GM21717 (cell line): ENCODE measurements at regions not wholly inside any gene's neighbourhood (a gene's known extent, or its start where the extent isn't known, plus 50 kb on each side); places are given as distances from the start of the nearest gene placed in this dataset.

ENCODE experiments used
- ATAC-seq: cut with Tn5 transposase; IDR thresholded peaks from one replicate; pipeline ENCODE4 v1.9.1; 2021; ENCODE audit warnings: mild to moderate bottlenecking, moderate library complexity; ENCODE audit not compliant: unreplicated experiment

DNA sequence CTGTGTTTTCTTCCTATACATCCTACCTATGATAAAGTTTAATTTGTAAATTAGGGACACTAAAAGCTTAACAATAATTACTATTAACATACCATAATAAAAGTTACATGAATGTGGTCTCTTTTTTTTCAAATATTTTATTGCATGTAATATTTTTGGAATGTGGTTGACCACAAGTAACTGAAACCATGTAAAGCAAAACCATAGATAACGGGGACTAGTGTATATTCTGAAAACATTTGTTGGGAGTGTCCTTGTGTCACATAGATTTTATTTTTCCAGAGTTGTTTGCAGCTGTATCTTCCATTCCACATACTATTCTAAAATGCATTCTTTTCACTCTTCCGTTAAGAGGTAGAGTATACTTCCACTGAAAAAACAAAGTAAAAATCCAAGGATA, 200.4 kb downstream of the KIF18A start:
- no peak for ATAC-seq

DNA sequence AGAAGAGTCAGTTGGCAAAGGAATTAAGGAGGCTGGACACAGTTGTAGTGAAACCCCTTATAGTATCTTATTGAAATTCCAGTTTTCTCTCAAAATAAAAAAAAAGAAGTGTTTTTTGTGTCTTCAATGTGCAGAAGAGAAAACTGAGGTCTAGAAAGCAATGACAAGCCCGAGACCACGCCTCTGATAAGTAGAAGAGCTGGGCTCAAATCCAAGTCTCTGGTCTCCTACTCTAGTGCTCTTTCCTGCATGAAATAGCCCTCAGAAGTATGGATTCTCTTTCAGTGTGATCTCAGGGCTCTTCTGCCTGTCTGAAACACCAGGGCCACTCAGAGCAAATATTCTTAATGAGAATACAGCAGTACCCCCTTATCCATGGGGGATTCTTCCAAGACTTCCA, 200.9 kb downstream of the KIF18A start:
- no peak for ATAC-seq

DNA sequence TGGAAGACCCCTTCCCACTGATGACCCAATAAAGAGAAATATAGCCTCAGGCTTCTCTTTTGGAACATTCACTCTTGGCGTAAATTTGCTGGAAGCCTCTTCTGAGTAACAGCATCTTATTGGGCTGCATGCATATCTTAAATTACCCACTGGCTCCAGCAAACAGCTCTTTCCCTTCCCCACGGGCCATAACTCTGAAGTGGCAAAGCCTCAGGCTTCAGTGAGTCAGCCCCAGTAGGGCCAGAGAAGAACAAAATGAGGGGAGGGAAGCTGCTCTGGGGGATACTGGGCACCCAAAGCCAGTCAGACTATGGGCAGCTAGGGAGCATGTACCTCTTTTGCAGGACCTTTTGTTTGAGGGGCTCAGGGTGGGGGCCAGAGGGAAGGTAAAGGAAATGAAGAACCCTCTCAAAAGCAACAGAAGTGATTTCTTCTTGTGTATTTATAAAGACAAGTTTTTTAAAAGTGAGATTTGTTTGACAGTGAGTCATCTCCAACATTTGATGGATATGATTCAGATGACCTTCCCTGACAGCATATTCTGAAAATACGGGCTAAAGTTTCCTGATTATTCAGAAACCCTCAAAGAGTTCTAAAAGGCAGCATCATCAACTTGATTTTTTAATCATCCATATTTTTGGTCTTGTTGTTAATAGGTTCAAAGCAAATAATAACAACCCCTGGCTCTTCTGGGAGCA, 203.4 kb downstream of the KIF18A start:
- no peak for ATAC-seq

DNA sequence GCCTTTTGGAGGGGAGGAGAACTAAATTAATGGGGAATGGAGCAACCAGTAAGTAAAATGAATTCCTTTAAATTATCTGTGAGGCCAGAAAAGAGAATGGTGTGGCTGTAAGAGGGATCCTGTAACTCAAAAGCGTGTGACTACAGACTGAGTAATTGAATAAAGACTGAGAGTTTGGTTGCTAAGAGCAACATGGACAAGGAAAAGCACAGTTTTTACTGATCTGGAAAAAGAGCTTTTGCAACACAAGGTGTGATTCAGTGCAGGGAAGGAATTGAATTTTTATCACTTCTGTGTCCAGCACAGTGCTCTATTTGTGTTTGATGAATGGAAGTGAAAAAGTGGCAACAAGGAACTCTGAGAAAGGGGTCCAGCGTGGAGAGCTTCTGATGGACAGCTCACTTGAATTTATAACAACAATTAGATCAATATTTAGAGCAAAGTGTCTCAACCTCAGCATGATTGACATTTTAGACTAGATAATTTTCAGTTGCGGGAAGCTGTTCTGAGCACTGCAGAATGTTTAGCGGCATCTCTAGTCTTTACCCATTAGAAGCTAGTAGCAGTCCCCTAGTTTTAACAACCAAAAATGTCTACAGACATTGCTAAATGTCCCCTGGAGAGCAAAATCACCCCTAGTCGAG, 202.8 kb upstream of the BDNF start:
- ATAC-seq, result no peak

DNA sequence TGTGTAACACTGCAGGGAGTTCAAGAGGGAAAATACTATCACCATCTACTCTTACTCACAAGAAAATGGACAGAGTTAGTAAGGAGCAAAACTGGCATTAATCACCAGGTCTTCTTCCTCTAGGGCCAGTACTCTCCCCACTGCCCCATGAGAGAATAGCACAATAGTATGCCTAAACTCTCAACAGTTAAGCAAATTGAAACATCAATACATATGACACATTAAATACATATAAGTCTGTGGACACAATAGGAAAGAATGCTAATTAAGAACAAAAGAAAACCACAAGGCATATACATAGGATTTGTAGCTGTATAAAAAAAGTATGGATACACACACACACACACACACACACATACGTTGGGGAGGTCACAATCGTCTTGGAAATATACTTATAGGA, 197.9 kb upstream of the BDNF start:
- ATAC-seq, result no peak

DNA sequence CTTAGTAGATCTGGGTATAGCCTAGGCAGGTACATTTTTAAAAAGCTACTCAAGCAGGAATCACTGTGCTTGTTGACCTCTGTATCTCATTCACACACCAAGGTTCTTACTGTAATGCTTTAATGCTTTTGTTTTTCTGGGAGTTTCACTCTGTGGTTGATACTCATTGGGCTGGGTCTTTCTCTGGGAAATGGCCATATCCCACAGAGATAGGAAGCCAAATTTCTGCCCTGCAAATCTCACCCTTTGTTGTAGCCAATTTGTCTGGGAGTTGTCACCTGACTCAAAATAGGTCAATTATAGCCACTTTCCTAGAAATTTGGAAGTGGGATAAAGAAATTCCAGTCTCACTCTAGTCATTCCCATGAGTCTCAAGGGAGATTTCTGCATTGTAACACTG, 195.8 kb upstream of the BDNF start:
- ATAC-seq, result no peak

DNA sequence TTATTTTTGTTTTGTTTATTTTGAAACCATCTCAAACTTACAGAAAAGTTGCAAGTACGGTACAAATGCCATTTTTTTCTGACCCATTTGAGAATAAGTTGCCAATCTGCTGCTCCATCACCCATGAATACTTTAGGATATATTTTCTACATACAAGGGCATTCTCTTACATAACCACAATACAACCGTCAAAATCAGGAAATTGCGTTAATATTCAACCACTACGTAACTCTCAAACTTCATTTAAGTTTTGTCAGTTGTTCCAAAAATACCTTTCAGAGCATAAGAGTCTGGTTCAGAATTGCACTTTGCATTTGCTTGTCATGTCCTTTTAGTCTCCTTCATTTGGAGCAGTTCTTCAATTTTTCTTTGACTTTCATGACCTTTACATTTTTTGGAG, 194.3 kb upstream of the BDNF start:
- ATAC-seq, result no peak

DNA sequence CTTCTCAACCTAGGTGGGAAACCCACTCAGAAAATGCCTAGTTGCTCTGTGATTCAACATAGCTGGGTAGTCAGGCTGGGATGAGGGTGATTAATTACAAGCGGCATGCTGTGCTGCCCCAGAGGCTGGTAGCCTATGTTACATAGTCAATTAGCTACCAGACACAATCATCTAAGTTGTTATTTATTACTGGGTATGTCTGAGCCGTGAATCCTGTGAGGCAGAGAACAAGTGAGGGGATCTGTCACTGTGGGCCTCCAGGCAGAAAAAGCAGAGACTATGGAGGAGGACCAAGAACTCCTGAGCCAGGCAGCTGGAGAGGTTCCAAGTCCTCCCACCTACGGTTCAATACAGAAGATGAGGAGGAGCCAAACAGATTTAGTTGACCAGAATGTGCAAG, 186.6 kb upstream of the BDNF start:
- ATAC-seq, result no peak

DNA sequence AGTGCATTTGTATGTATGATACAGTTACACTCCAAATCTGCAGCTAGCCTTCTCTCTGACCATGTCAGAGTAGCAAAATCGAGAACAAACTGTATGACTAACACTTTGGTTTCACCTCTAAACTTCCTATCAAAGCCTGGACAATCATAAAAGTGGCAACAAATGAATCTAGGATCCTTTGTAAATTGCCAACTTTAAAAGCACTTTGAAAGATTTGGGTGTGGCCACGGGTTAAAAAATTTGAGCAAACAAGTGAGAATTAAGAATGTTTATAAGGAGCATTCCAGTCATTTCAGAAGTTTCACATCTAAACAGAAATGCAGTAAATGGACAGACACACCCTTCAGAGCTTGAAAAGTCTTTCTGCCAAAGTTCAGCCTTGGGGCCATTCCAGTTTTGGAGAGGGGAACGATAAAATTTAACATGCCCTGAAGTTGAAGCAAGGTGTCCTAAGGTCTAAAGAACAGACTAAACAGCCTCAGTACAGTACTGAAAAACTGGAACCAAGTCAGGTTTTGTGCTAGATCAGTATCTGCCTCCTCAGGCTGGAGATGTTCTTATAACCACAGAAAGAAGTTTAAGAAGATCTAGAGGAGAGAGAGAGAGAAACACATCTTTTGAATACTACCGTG, 181.9 kb upstream of the BDNF start:
- no peak for ATAC-seq

DNA sequence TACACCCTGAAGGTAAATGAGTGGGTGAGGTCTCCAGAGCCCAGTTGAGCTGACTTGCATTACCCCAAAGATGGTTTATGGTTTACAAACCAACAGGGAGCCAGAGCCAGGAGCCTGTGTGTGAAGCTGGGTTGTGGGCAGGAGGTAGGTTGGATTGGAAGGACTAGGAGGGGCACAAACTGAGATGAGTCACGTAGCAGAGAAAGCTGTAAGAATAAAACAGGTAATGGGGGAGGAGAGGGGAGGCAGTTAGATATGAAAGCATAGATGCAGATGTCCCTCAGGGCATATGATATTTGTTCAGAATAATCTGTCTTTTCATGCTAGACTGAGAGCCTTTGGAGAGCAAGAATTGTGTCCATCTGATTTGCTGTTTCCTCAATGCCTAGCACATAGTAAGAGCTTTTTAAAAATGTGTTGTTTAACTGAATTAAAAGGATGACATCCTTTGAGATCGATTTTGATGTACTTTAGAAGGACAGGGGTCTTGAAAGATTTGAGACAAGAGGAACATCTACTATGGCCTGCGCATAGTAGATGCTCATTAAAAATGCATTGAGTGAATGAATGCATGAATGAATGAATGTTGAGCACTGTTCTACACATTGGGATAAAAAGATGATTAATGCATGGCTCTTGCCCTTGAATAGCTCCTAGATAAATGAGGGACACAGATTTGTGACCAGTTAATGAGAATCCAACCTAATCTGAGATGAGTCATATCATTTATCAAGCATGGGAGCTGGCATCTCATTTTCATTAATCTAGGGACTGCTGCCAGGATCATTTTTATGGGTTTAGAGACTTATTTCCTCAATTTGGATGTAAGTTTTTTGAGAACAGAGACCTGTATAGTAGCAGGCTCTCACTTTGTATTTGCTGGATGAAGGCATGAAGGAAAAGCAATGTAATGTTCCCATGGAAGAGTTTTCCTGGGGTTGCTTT, 175.8 kb upstream of the BDNF start:
- no peak for ATAC-seq

DNA sequence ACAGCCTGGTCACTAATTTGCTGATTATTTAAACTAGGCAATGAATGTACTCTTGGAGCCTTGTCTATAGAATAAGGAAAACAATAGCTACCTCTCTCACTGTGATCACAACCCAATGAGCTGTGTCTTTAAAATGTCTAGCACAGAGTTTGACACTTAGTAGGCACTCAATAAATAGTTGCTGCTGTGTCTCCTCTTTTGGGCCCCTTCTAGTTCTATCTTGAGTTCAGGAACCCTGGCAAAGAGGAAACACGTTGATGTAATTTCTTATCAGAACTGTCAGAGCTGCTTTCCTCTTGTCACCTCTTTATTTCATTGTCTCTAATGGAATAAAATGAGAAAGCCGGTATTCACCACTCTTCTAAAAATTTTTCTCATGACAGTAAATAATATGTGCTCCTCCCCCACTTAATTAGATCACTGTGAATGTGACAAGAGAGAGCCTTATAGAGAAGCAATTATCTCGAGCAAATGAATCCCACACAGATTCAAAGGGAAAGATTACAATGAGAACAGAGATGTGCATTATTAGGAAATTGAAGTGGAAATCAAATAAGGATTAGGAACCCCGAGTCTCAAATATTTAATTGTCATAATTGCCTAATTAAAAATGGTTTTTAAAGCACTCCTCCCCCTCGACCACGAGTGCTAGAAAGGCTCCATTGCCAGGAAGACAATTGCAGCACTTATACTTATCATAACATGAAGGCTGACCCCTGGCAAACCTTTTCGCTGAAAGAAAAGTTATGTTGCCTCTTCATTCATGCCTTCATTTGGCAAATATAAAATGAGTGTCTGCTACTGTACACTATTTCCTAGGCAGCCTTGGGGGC, 175.0 kb upstream of the BDNF start:
- ATAC-seq, result no peak

DNA sequence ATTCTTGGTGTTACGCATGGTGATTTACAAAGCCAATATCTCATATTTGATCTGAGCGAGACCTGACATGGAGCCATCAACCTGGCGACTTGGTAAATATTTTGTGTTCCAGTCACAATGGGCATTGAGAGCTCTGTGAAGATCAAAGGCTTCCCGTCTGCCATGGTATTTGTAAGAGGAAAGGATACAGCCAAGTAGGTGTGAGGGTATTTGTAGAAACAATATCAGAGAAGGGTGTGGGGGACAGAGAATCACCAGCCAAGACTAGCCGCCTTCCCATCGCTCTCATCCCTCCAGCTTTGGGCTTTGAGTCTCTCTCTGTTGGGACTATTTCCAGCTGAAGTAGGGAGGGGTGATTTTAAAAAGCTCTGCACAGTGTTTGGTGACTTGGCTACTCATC, 173.4 kb upstream of the BDNF start:
- ATAC-seq, result no peak

DNA sequence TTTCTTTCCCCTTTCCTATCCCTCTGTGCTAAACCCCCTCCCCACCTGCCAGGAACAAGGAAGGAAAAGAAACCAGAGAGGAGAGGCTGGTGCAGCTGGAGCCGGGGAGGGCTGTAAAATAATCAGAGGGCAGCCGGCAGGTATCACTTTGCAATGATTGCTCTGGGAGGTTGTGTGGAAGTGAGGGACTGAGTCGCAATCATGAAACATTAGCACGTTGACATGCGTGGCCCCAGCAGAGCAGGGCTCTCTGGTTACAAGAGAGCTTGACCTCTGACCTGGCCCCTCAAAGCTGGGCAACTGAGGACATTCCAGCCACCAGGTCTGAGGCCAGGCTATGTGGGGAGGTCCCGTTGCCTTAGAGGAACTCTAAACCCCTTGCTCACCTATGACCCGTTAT, 170.8 kb upstream of the BDNF start:
- no peak for ATAC-seq

DNA sequence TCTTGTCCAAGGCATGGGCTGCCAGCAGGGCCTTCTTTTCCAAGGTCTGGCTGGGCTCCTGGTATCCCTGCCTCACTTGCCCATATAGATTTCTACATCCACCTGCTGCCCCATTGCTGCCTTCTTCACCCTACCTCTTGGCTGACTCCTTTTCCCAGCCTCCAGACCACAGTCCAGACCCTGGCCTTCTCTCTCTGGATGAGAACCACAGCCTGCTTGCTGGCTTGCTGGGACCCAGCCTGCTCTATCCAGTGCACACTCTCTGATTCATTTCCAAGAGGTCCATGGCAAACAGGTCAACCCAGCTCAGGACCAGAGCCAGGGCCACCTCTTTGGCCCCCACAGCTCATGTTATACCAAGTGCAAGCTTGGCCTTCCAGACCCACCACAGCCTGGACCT, 169.4 kb upstream of the BDNF start:
- no peak for ATAC-seq

DNA sequence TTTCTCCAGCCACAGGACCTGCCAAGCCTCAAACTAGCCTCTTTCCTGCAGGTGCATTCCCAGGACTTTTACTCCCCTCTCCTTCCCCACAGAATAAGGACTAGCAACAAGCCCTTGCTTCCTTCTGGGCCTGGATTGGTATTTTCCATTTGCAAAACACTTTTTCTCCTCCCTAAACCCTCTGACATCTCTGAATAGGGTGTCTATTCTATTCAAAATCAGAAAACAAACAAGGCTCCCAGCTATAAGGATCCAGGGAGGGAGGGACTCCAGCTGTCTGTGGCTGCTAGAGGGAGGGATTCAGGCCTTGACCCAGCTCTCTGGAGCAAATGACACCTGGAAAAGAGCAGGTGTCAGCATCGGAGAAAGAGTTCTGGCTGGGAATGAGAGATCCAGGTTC, 168.5 kb upstream of the BDNF start:
- no peak for ATAC-seq

DNA sequence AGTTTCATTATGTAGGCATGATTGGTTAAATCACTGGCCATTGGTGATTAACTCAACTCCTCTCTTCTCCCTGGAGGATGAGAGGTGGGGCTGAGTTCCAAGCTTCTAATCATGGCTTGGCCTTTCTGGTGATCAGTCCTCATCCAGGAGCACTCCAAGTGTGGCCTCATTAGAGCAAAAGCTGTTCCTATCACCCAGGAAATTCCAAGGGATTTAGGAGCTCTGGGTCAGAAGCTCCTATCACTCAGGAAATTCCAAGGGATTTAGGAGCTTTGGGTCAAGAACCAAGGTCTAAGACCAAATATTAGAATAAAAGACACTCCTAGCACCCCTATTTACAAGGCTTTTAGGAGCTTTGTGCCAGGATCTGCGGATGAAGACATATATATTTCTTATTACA, 168.0 kb upstream of the BDNF start:
- no peak for ATAC-seq

DNA sequence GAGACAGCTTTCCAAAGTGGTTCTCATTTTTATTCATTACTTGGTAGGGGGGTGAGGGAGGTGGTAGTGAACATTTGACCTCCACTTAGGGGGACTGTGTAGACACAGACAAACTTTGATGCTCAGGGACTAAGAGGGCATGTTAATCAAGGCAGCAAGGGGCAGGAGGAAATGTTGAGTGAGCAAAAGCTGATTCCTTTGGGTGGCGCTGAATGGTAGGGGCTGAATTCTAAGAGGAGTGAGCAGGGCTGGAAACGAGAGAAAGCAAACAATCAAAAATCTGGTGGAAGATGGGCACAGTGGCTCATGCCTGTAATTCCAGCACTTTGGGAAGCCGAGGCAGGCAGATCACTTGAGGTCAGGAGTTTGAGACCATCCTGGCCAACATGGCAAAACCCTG, 164.8 kb upstream of the BDNF start:
- ATAC-seq, result no peak

DNA sequence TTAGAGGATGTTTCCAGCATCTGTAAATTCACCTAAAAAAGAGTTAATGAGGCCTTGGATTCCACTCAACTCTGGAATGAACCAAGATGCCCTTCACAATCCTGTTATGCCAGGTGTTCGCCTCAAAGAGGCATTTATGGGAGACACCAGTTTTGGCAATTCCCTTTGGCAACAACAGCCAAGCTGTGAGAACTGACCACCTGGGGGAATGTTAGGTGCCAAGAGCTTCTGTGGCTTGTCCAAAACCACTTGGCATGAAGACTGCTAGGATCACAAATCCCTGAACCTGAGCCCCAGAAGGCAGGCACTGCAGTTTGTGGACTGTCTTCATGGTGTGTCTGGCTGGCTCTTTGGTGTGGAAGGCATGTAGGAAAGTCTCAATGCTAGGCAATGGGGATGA, 164.4 kb upstream of the BDNF start:
- ATAC-seq, result no peak

DNA sequence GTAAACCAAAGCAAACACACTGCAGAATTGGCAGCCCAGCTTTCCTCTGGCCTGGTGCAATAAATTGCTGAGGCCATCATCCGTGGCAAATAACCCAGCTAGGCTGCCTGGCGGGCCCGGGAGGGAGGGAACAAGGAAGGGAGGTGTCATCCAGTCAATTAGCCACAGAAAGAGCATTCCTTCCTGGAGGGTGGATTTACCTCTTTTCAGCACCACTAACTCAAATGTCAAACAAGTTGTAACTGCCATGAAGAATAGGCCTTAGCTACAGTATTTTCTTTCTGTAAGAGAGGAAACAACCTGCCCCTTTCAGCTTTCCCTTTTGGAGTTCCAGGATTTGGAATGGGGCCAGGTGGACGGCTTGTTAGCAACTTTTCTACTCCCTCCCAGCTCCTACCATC, 163.8 kb upstream of the BDNF start:
- no peak for ATAC-seq

DNA sequence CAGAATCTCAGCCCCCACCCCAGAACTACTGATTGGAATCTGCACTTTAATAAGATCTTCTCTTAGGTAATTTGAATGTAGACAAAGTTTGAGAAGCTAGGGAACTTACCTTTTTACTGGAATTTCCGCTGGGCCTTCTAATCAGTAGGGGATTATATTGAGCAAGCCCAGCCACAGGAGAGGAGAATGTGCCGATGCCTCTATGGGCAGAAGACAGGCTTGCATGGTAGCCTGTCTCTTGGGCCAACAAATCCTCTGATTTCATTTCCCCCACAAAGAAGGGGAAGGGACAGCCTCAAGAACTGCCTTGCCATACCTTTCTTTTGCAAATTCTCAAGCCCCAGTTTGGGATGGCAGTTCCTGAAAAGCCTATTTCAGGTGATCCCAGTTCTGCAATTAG, 163.4 kb upstream of the BDNF start:
- no peak for ATAC-seq
